ENCODE measurements at regions not wholly inside any gene's neighbourhood (a gene's known extent, or its start where the extent isn't known, plus 50 kb on each side); places are given as distances from the start of the nearest gene placed in this dataset.

DNA sequence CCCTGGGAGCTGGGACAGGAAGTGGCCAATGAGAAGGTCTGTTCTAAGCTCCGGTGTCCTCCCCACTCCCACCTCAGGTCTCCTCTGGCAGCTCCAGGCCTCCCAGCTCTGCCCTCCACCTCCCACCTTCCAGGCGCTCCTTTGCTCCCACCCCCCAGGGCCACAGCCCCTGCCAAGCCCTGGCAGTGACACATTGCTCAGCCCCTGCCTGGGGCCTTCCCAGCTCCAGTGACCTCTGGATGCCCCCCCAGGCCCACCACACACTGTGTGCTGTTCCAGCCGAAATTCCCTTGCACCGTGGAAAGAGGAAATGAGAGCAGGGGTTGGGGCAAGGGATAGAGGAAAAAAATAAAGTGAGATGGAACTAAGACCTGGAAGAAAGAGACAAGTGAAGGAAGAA is 289.6 kb downstream of the CYP26B1 start:
- TF ChIP-seq CTCF (conservative IDR thresholded peaks at IDR 0.05; ENCODE audit: low read depth in 2 of 2) (no peak), EZH2 (IDR thresholded peaks at IDR 0.05; ENCODE audit: low read depth, unreplicated experiment) (no peak), JUNB (IDR thresholded peaks at IDR 0.05; ENCODE audit: unreplicated experiment) (no peak), POLR2AphosphoS5 (IDR thresholded peaks at IDR 0.05; ENCODE audit: low read depth) (no peak), EZH2phosphoT487 (IDR thresholded peaks at IDR 0.05; ENCODE audit: unreplicated experiment) (no peak), CREB1 (CRISPR knock-in tag; IDR thresholded peaks at IDR 0.05; ENCODE audit: low read depth) (no peak), ZNF331 (CRISPR knock-in tag; IDR thresholded peaks at IDR 0.05; ENCODE audit: low read depth) (no peak), ZNF114 (CRISPR knock-in tag; IDR thresholded peaks at IDR 0.05) (no peak)
- TF ChIP-seq, protein P1, sequence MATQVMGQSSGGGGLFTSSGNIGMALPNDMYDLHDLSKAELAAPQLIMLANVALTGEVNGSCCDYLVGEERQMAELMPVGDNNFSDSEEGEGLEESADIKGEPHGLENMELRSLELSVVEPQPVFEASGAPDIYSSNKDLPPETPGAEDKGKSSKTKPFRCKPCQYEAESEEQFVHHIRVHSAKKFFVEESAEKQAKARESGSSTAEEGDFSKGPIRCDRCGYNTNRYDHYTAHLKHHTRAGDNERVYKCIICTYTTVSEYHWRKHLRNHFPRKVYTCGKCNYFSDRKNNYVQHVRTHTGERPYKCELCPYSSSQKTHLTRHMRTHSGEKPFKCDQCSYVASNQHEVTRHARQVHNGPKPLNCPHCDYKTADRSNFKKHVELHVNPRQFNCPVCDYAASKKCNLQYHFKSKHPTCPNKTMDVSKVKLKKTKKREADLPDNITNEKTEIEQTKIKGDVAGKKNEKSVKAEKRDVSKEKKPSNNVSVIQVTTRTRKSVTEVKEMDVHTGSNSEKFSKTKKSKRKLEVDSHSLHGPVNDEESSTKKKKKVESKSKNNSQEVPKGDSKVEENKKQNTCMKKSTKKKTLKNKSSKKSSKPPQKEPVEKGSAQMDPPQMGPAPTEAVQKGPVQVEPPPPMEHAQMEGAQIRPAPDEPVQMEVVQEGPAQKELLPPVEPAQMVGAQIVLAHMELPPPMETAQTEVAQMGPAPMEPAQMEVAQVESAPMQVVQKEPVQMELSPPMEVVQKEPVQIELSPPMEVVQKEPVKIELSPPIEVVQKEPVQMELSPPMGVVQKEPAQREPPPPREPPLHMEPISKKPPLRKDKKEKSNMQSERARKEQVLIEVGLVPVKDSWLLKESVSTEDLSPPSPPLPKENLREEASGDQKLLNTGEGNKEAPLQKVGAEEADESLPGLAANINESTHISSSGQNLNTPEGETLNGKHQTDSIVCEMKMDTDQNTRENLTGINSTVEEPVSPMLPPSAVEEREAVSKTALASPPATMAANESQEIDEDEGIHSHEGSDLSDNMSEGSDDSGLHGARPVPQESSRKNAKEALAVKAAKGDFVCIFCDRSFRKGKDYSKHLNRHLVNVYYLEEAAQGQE (IDR thresholded peaks at IDR 0.05; ENCODE audit: unreplicated experiment): no peak
- TF ChIP-seq, protein P2, sequence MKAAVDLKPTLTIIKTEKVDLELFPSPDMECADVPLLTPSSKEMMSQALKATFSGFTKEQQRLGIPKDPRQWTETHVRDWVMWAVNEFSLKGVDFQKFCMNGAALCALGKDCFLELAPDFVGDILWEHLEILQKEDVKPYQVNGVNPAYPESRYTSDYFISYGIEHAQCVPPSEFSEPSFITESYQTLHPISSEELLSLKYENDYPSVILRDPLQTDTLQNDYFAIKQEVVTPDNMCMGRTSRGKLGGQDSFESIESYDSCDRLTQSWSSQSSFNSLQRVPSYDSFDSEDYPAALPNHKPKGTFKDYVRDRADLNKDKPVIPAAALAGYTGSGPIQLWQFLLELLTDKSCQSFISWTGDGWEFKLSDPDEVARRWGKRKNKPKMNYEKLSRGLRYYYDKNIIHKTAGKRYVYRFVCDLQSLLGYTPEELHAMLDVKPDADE (IDR thresholded peaks at IDR 0.05): no peak
